ENCODE measurements at regions not wholly inside any gene's neighbourhood (a gene's known extent, or its start where the extent isn't known, plus 50 kb on each side); places are given as distances from the start of the nearest gene placed in this dataset.

GRCh38 chr3:191804935-191805334 is 344.0 kb downstream of the PYDC2 start:
- no peak for TF ChIP-seq CTCF (IDR thresholded peaks at IDR 0.05; ENCODE audit: low read depth, low read length, poor library complexity, severe bottlenecking)
- no peak for TF ChIP-seq EZH2phosphoT487 (IDR thresholded peaks at IDR 0.05; ENCODE audit: borderline replicate concordance, low read length)

GRCh38 chr3:191808073-191808472 is 347.1 kb downstream of the PYDC2 start:
- Histone ChIP-seq H3K4me2 (ENCODE audit: low read length) (no peak overlapping the region), H3K79me2 (ENCODE audit: control insufficient read depth, low read length) (no peaks in the 10 kb centered on the region), H3F3A (ENCODE audit: control insufficient read depth, insufficient read depth) (no peaks in the 10 kb centered on the region), H3K4me1 (ENCODE audit: control insufficient read depth, low read length) (no peaks in the 10 kb centered on the region), H3K36me3 (ENCODE audit: control insufficient read depth, low read length) (no peaks in the 10 kb centered on the region), H3K9me2 (replicated peaks; ENCODE audit: control insufficient read depth, low read length) (no peaks in the 10 kb centered on the region), H3K27me3 (ENCODE audit: control insufficient read depth, low read length) (no peaks in the 10 kb centered on the region), H3K27ac (ENCODE audit: low read depth, low read length) (no peak overlapping the region), H3K9me3 (ENCODE audit: control insufficient read depth, insufficient read depth, low read length) (no peaks in the 10 kb centered on the region), H3K4me3 (ENCODE audit: low read length) (no peak overlapping the region), H4K20me1 (ENCODE audit: control insufficient read depth, insufficient read depth, low read depth, low read length) (no peaks in the 10 kb centered on the region)
- TF ChIP-seq CTCF (IDR thresholded peaks at IDR 0.05; ENCODE audit: low read depth, low read length, poor library complexity, severe bottlenecking) (no peak), EZH2phosphoT487 (IDR thresholded peaks at IDR 0.05; ENCODE audit: borderline replicate concordance, low read length) (no peak)

More at GRCh38 chr3:191804935-191805334, 344.0 kb downstream of the PYDC2 start:
- H3K79me2 ChIP-seq (ENCODE audit: control insufficient read depth, low read length): no peaks in the 10 kb centered on the region
- peaks cover 8% of the 10 kb centered on the region; the same call in 1 of the 2 replicates for H3K9me3 ChIP-seq (ENCODE audit: control insufficient read depth, insufficient read depth, low read length)
- no peaks in the 10 kb centered on the region for H3K9me2 ChIP-seq (replicated peaks; ENCODE audit: control insufficient read depth, low read length)
- H3K4me2 ChIP-seq (ENCODE audit: low read length): no peak overlapping the region
- no peak overlapping the region for H3K27ac ChIP-seq (ENCODE audit: low read depth, low read length)
- H3K4me1 ChIP-seq (ENCODE audit: control insufficient read depth, low read length): no peaks in the 10 kb centered on the region
- no peaks in the 10 kb centered on the region for H3K36me3 ChIP-seq (ENCODE audit: control insufficient read depth, low read length)
- H3K4me3 ChIP-seq (ENCODE audit: low read length): no peak overlapping the region
- H3F3A ChIP-seq (ENCODE audit: control insufficient read depth, insufficient read depth): no peaks in the 10 kb centered on the region
- no peaks in the 10 kb centered on the region for H3K27me3 ChIP-seq (ENCODE audit: control insufficient read depth, low read length)
- no peaks in the 10 kb centered on the region for H4K20me1 ChIP-seq (ENCODE audit: control insufficient read depth, insufficient read depth, low read depth, low read length)

GRCh38 chr3:191809326-191809949 is 348.5 kb downstream of the PYDC2 start:
- Histone ChIP-seq H3K27me3 (ENCODE audit: control insufficient read depth, low read length) (no peaks in the 10 kb centered on the region), H3K79me2 (ENCODE audit: control insufficient read depth, low read length) (no peaks in the 10 kb centered on the region), H3K36me3 (ENCODE audit: control insufficient read depth, low read length) (no peaks in the 10 kb centered on the region), H4K20me1 (ENCODE audit: control insufficient read depth, insufficient read depth, low read depth, low read length) (no peaks in the 10 kb centered on the region), H3K4me1 (ENCODE audit: control insufficient read depth, low read length) (no peaks in the 10 kb centered on the region), H3K9me2 (replicated peaks; ENCODE audit: control insufficient read depth, low read length) (no peaks in the 10 kb centered on the region), H3F3A (ENCODE audit: control insufficient read depth, insufficient read depth) (no peaks in the 10 kb centered on the region), H3K27ac (ENCODE audit: low read depth, low read length) (no peak overlapping the region), H3K9me3 (ENCODE audit: control insufficient read depth, insufficient read depth, low read length) (no peaks in the 10 kb centered on the region), H3K4me3 (ENCODE audit: low read length) (no peak overlapping the region), H3K4me2 (ENCODE audit: low read length) (no peak overlapping the region)
- TF ChIP-seq CTCF (IDR thresholded peaks at IDR 0.05; ENCODE audit: low read depth, low read length, poor library complexity, severe bottlenecking): no peak
- no peak for TF ChIP-seq EZH2phosphoT487 (IDR thresholded peaks at IDR 0.05; ENCODE audit: borderline replicate concordance, low read length)

Measured in DOHH2 (cell line).